ENCODE measurements at regions not wholly inside any gene's neighbourhood (a gene's known extent, or its start where the extent isn't known, plus 50 kb on each side); places are given as distances from the start of the nearest gene placed in this dataset.

DNA sequence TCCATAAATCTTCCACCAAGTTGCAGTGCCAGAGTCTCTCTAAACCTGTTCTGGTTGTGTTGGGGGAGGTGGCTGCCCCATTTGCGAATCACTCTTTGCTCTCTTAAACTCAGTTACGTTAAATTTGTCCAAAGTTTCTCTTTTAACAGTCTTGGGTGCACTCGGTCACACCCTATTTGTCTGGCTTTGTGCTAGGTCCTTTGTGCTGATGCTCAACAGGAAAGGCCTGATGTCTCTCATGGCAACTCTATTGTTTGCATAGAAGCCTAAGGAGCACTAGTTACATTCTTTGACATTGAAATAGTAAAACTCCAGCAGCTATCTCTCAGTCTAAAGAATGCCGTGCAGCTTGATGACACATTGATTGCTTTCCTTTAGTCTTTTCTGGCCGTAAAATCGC, 105.1 kb downstream of the TRMT11 start:
- DNase-seq (ENCODE audit: low spot score), result no peak

DNA sequence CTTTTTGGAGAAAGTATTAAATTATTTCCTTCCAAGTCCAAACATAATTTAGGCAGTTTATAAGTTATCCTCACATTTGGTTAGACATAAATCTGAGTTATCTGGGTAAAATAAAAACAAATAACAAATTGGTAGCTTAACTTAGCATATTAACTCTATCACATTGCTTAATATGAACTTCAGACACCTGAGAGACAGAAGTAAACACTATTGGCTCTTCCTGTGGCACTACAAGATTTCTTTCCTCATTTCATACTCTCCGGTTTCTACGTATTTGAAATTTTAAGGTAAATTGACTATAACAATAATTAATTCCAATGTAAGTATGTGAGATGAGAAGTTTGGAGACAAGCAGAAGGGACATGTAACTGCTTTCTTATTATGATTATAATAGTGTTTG, 106.8 kb downstream of the TRMT11 start:
- no peak for DNase-seq (ENCODE audit: low spot score)

DNA sequence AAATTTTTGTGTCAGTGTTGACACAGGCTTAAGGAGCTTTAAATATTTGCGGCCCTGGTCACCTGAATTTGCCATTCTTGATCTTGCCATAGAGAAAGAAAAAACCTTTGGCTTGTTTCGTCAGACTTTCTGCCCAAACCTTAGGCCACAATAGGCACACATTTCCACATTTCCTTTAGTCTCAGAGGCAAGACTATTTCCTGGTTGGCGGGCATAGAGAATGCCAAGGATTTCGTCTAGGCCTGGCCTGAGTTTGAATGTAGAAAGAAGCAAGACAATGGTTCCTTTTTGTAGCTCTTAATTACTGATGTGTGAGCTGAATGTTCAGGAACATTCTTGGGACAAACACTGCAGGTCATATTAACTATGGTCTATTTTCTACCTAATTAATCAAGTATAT, 108.1 kb downstream of the TRMT11 start:
- no peak for DNase-seq (ENCODE audit: low spot score)

GRCh38 chr6:126100386-126100785, 114.0 kb downstream of the TRMT11 start:
- no peak for DNase-seq (ENCODE audit: low spot score)

GRCh38 chr6:126102358-126102757, 116.0 kb downstream of the TRMT11 start:
- no peak for DNase-seq (ENCODE audit: low spot score)

- no peak for DNase-seq (ENCODE audit: low spot score)
Observed at GRCh38 chr6:126103993-126104392, 117.7 kb downstream of the TRMT11 start.

GRCh38 chr6:126107475-126108166, 121.3 kb downstream of the TRMT11 start:
- DNase-seq (ENCODE audit: low spot score), result peak; percentile 35

- DNase-seq (ENCODE audit: low spot score), result no peak
Observed at GRCh38 chr6:126110512-126111270, 124.4 kb downstream of the TRMT11 start.

GRCh38 chr6:126111327-126111726, 125.0 kb downstream of the TRMT11 start:
- no peak for DNase-seq (ENCODE audit: low spot score)

GRCh38 chr6:126112171-126112632, 125.9 kb downstream of the TRMT11 start:
- DNase-seq (ENCODE audit: low spot score), result peak; percentile 36

DNA sequence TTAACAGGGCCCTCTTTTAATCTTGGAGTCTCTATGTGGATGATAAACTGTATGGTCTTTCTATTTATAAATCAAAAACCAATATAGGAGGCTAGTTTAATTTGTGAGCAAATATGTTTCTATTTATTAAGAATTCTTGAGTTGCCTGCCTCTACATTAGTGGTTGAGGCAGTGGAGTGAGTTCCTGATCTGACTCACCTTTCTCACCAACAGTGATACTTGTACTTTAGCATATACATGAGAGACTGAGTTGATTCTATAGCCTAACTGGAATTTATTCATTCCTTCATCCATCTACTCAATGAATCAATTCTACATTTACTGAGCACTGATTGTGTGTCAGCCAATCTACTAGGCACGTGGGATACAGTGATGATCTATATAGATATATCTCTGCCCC, 126.9 kb downstream of the TRMT11 start:
- DNase-seq (ENCODE audit: low spot score), result no peak

- DNase-seq (ENCODE audit: low spot score), result no peak
Observed at GRCh38 chr6:126117251-126117650, 130.9 kb downstream of the TRMT11 start.

DNA sequence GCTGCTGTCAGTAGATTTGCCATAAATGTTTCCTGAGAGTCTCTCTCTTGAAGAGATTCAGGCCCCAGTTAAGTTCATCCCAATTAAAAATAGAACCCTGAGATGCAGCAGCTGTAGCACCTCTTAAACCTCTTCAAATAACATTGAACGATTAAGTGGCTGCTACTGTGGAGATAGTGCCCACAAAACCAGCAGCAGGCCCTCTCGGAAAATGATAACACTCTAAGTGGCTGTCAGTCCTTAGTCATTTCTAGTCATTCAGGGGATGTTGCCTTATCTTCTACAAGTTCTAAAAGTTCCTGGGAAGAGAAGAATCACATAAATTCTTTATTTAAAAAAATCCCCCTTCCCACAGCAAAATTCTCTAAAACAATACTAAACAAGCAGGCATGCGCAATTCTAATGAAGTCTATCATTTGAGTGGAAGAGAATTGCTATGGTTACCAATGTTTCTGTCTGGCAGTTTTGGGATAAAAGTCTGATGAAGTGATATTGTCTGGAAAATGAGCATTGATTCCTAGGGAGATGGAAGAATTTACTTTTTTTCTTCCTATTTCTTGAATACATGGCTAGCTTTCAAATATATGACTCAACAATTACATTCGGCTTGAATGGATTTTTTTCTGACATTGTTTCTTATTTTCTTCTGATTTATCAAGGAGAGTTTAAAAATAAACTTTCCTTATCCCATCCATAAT, 131.9 kb downstream of the TRMT11 start:
- DNase-seq (ENCODE audit: low spot score), result no peak

DNA sequence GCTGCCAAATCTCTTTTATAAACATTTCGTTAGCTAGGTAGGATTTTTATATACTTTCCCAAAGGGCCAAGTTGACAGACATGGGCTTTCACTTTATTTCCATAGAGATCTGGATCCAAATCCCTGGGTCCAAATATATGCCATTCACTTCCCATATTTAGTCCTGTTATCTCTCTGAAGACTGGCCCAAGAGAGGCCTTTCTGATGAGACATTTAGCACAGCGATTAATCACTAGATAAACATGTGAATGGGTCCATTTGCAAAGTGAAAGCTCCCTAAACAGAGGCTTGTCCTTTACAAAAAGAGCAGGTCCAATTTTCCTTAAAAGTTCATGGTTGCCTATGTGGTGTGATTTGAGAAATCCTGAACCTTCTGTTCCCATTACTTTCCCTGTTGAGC, 132.6 kb downstream of the TRMT11 start:
- peak; percentile 10 for DNase-seq (ENCODE audit: low spot score)

- DNase-seq (ENCODE audit: low spot score), result no peak
Observed at GRCh38 chr6:126123226-126123625, 136.9 kb downstream of the TRMT11 start.

GRCh38 chr6:126127659-126128058, 141.3 kb downstream of the TRMT11 start:
- DNase-seq (ENCODE audit: low spot score), result no peak

- DNase-seq (ENCODE audit: low spot score), result no peak
Observed at GRCh38 chr6:126131246-126131645, 144.9 kb downstream of the TRMT11 start.

DNA sequence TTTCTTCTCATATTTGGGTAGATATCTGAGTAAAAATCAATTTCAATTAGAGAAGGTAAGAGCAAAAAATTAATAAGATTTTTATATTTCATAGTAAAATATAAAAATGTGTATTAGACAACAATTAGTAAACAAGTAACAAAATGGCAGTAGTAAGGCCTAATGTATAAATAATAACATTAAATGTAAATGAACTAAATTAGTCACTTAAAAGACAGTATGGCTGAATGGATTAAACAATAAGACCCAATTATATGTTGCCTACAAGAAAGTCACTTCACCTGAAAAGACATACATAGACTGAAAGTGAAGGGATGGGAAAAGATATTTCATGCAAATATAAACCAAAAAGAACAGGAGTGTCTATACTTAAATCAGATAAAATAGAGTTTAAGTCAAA, 147.6 kb downstream of the TRMT11 start:
- DNase-seq (ENCODE audit: low spot score), result no peak

GRCh38 chr6:126134491-126134890, 148.2 kb downstream of the TRMT11 start:
- no peak for DNase-seq (ENCODE audit: low spot score)

DNA sequence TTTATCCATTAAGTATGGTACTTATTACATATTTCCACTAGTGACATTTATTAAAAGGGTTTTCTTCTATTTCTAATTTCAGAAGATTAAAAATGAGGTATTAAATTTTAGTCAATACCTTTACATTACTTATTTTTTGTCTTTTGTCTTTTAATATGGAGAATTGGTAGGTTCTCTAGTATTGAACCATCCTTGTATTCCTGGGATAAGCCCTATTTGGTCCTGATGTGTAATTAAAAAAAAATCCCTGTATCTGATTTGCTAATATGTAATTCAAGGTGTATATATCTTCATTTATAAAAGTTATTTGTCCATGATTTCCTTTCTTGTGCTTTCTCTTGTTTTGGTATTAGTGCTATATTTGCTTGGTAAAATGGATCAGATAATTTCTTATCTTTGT, 153.7 kb downstream of the TRMT11 start:
- DNase-seq (ENCODE audit: low spot score), result no peak

- DNase-seq (ENCODE audit: low spot score), result no peak
Observed at GRCh38 chr6:126143761-126144251, 157.5 kb downstream of the TRMT11 start.

GRCh38 chr6:126145351-126145750, 159.0 kb downstream of the TRMT11 start:
- DNase-seq (ENCODE audit: low spot score), result no peak
